ENCODE measurements at regions not wholly inside any gene's neighbourhood (a gene's known extent, or its start where the extent isn't known, plus 50 kb on each side); places are given as distances from the start of the nearest gene placed in this dataset.

DNA sequence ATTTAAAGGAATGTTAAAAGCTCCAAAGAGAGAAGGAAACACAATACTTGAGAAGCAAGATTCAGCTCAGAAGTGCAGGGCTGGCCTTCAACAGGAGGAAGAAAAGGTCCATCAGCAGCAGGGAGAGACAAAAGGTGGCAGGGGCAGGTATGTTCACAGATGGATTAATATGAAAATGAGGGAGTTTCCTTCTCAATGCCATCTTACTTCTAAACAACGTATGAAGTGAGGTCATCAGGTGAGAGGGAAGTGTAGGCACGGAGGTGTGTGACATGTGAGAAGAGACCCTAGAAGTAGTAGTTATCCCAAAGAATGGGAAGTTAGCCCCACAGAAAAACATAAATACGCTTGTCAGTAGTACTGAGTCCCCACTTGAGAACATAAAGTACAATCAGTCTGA, 122.5 kb downstream of the CCER1 start:
- H3K4me2 ChIP-seq (ENCODE audit: insufficient read depth, low read length) = no peak overlapping the region
- no peak overlapping the region for H3K9ac ChIP-seq (ENCODE audit: low read depth, low read length)
- no peak overlapping the region for H3K4me3 ChIP-seq (ENCODE audit: low read depth in 1 of 2, low read length in 2 of 2)
- no peak overlapping the region for H2AFZ ChIP-seq (ENCODE audit: low read depth, low read length)
- ATAC-seq (ENCODE audit: insufficient read depth, low read depth) (no peak), DNase-seq (no peak)
- no peaks in the 10 kb centered on the region for H3K9me3 ChIP-seq (ENCODE audit: insufficient read depth, low read length, severe bottlenecking)
- no peaks in the 10 kb centered on the region for H3K4me1 ChIP-seq (ENCODE audit: insufficient read depth, low read length)
- no peaks in the 10 kb centered on the region for H3K27me3 ChIP-seq (ENCODE audit: insufficient read depth, low read length, poor library complexity)
- no peaks in the 10 kb centered on the region for H4K20me1 ChIP-seq (ENCODE audit: insufficient read depth, low read length)
- TF ChIP-seq EZH2 (IDR thresholded peaks at IDR 0.05; ENCODE audit: borderline replicate concordance, low read depth, low read length, severe bottlenecking) = no peak
- TF ChIP-seq, protein P1, sequence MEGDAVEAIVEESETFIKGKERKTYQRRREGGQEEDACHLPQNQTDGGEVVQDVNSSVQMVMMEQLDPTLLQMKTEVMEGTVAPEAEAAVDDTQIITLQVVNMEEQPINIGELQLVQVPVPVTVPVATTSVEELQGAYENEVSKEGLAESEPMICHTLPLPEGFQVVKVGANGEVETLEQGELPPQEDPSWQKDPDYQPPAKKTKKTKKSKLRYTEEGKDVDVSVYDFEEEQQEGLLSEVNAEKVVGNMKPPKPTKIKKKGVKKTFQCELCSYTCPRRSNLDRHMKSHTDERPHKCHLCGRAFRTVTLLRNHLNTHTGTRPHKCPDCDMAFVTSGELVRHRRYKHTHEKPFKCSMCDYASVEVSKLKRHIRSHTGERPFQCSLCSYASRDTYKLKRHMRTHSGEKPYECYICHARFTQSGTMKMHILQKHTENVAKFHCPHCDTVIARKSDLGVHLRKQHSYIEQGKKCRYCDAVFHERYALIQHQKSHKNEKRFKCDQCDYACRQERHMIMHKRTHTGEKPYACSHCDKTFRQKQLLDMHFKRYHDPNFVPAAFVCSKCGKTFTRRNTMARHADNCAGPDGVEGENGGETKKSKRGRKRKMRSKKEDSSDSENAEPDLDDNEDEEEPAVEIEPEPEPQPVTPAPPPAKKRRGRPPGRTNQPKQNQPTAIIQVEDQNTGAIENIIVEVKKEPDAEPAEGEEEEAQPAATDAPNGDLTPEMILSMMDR (IDR thresholded peaks at IDR 0.05; ENCODE audit: borderline replicate concordance, extremely low read depth, low read length, poor library complexity, severe bottlenecking) = no peak
- H3K27ac ChIP-seq (ENCODE audit: low read length) = no peak overlapping the region
- no peaks in the 10 kb centered on the region for H3K79me2 ChIP-seq (ENCODE audit: insufficient read depth, low read length)
- H3K36me3 ChIP-seq (ENCODE audit: insufficient read depth, low read length) = no peaks in the 10 kb centered on the region

DNA sequence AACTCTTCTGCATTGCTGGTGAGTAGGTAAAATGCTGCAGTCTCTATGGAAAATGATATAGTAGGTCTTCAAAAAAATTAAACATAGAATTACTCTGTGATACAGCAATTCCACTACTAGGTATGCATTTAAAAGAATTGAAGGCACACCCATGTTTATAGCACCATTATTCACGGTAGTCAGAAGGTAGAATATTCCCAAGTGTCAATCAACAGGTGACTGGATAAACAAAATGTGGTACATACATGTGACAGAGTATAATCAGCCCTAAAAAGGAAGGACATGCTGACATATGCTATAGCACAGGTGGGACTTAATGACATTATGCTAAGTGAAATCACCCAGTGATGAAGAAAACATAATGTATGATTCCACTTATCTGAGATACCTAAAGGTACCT, 123.3 kb downstream of the CCER1 start:
- Histone ChIP-seq H3K4me2 (ENCODE audit: insufficient read depth, low read length) (no peak overlapping the region), H4K20me1 (ENCODE audit: insufficient read depth, low read length) (no peaks in the 10 kb centered on the region), H3K36me3 (ENCODE audit: insufficient read depth, low read length) (no peaks in the 10 kb centered on the region), H3K9me3 (ENCODE audit: insufficient read depth, low read length, severe bottlenecking) (no peaks in the 10 kb centered on the region), H3K27ac (ENCODE audit: low read length) (no peak overlapping the region), H3K4me1 (ENCODE audit: insufficient read depth, low read length) (no peaks in the 10 kb centered on the region), H2AFZ (ENCODE audit: low read depth, low read length) (no peak overlapping the region), H3K79me2 (ENCODE audit: insufficient read depth, low read length) (no peaks in the 10 kb centered on the region), H3K27me3 (ENCODE audit: insufficient read depth, low read length, poor library complexity) (no peaks in the 10 kb centered on the region), H3K4me3 (ENCODE audit: low read depth in 1 of 2, low read length in 2 of 2) (no peak overlapping the region), H3K9ac (ENCODE audit: low read depth, low read length) (no peak overlapping the region)
- DNase-seq (no peak), ATAC-seq (ENCODE audit: insufficient read depth, low read depth) (no peak)
- no peak for TF ChIP-seq EZH2 (IDR thresholded peaks at IDR 0.05; ENCODE audit: borderline replicate concordance, low read depth, low read length, severe bottlenecking)
- TF ChIP-seq, protein P1 (IDR thresholded peaks at IDR 0.05; ENCODE audit: borderline replicate concordance, extremely low read depth, low read length, poor library complexity, severe bottlenecking) = no peak

DNA sequence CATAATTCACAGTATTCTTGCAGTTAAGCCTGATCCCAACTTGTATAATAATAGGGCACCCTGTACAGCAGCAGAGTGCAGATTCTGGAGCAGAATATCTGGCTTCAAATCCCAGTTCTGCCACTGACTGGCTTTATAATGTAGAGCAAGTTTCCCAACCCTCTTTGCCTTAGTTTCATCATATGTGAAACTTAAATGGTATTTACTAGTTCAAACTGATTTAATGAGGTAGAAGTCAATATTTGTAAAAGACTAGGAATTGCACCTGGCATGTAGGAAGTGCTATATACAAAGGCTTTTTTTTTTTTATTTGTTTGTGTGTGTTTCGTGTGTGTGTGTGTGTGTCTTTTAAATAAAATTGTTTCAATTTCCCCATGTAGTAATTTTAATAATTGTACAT, 125.9 kb downstream of the CCER1 start:
- Histone ChIP-seq H3K4me2 (ENCODE audit: insufficient read depth, low read length) (no peak overlapping the region), H3K27ac (ENCODE audit: low read length) (no peak overlapping the region), H3K9me3 (ENCODE audit: insufficient read depth, low read length, severe bottlenecking) (no peaks in the 10 kb centered on the region), H3K4me3 (ENCODE audit: low read depth in 1 of 2, low read length in 2 of 2) (no peak overlapping the region), H2AFZ (ENCODE audit: low read depth, low read length) (no peak overlapping the region), H3K9ac (ENCODE audit: low read depth, low read length) (no peak overlapping the region), H3K36me3 (ENCODE audit: insufficient read depth, low read length) (no peaks in the 10 kb centered on the region), H3K79me2 (ENCODE audit: insufficient read depth, low read length) (no peaks in the 10 kb centered on the region), H3K4me1 (ENCODE audit: insufficient read depth, low read length) (no peaks in the 10 kb centered on the region), H4K20me1 (ENCODE audit: insufficient read depth, low read length) (no peaks in the 10 kb centered on the region), H3K27me3 (ENCODE audit: insufficient read depth, low read length, poor library complexity) (no peaks in the 10 kb centered on the region)
- TF ChIP-seq EZH2 (IDR thresholded peaks at IDR 0.05; ENCODE audit: borderline replicate concordance, low read depth, low read length, severe bottlenecking) = no peak
- TF ChIP-seq, protein P1 (IDR thresholded peaks at IDR 0.05; ENCODE audit: borderline replicate concordance, extremely low read depth, low read length, poor library complexity, severe bottlenecking) = no peak
- DNase-seq (no peak), ATAC-seq (ENCODE audit: insufficient read depth, low read depth) (no peak)

- Histone ChIP-seq H3K27ac (ENCODE audit: low read length) (no peak overlapping the region), H3K9me3 (ENCODE audit: insufficient read depth, low read length, severe bottlenecking) (no peaks in the 10 kb centered on the region), H3K36me3 (ENCODE audit: insufficient read depth, low read length) (no peaks in the 10 kb centered on the region), H3K4me3 (ENCODE audit: low read depth in 1 of 2, low read length in 2 of 2) (no peak overlapping the region), H4K20me1 (ENCODE audit: insufficient read depth, low read length) (no peaks in the 10 kb centered on the region), H3K4me2 (ENCODE audit: insufficient read depth, low read length) (no peak overlapping the region), H3K4me1 (ENCODE audit: insufficient read depth, low read length) (no peaks in the 10 kb centered on the region), H3K9ac (ENCODE audit: low read depth, low read length) (no peak overlapping the region), H3K27me3 (ENCODE audit: insufficient read depth, low read length, poor library complexity) (no peaks in the 10 kb centered on the region), H3K79me2 (ENCODE audit: insufficient read depth, low read length) (no peaks in the 10 kb centered on the region), H2AFZ (ENCODE audit: low read depth, low read length) (no peak overlapping the region)
- no peak for DNase-seq
- TF ChIP-seq, protein P1 (IDR thresholded peaks at IDR 0.05; ENCODE audit: borderline replicate concordance, extremely low read depth, low read length, poor library complexity, severe bottlenecking) = no peak
- TF ChIP-seq EZH2 (IDR thresholded peaks at IDR 0.05; ENCODE audit: borderline replicate concordance, low read depth, low read length, severe bottlenecking) = no peak
- no peak for ATAC-seq (ENCODE audit: insufficient read depth, low read depth)
Observed at GRCh38 chr12:90828621-90829020, 126.4 kb downstream of the CCER1 start.
